Adipocyte (in vitro differentiated cells): ENCODE measurements at regions not wholly inside any gene's neighbourhood (a gene's known extent, or its start where the extent isn't known, plus 50 kb on each side); places are given as distances from the start of the nearest gene placed in this dataset.
"Not testable (repeated sequence)": the region's sequence is repeated elsewhere in the genome, so short reads cannot be mapped to it uniquely, and the experiment has no call there.

Experiments
- DNase-seq: peaks from one replicate; pipeline ENCODE4 v3.0.0-alpha.2; 2015; ENCODE audit warnings: low read depth
- H3K27me3 ChIP-seq: replicated peaks from 2 replicates; pipeline ENCODE4 v1.7.0; 2013; ENCODE audit warnings: mild to moderate bottlenecking, low read length, moderate library complexity; ENCODE audit not compliant: control insufficient read depth, insufficient read depth
- H3K36me3 ChIP-seq: 2 replicates; pipeline ENCODE4 v1.7.0; 2013; ENCODE audit warnings: low read length, mild to moderate bottlenecking, moderate library complexity; ENCODE audit not compliant: control insufficient read depth, insufficient read depth, severe bottlenecking
- H3K4me1 ChIP-seq: 2 replicates; pipeline ENCODE4 v1.7.0; 2013; ENCODE audit warnings: mild to moderate bottlenecking, low read length, moderate library complexity; ENCODE audit not compliant: control insufficient read depth, insufficient read depth
- H3K4me3 ChIP-seq: 2 replicates; pipeline ENCODE4 v1.7.0; 2013; ENCODE audit warnings: mild to moderate bottlenecking, low read length, moderate library complexity
- H3K9ac ChIP-seq: 2 replicates; pipeline ENCODE4 v1.7.0; 2013; ENCODE audit warnings: mild to moderate bottlenecking, low read length, moderate library complexity
- H3K9me3 ChIP-seq: 2 replicates; pipeline ENCODE4 v1.7.0; 2013; ENCODE audit warnings: mild to moderate bottlenecking, low read length, moderate library complexity; ENCODE audit not compliant: control insufficient read depth

GRCh38 chr13:63855457-63856118 lies 2439.9 kb upstream of the PCDH20 start:
- H3K9me3 ChIP-seq, result no peaks in the 10 kb centered on the region
- H3K4me1 ChIP-seq, result no peaks in the 10 kb centered on the region
- H3K36me3 ChIP-seq, result no peaks in the 10 kb centered on the region
- H3K9ac ChIP-seq, result no peak overlapping the region
- H3K4me3 ChIP-seq, result no peak overlapping the region
- DNase-seq, result no peak
- H3K27me3 ChIP-seq, result no peaks in the 10 kb centered on the region

- H3K9ac ChIP-seq, result no peak overlapping the region
- no peaks in the 10 kb centered on the region for H3K9me3 ChIP-seq
- DNase-seq, result no peak
- no peaks in the 10 kb centered on the region for H3K4me1 ChIP-seq
- no peaks in the 10 kb centered on the region for H3K36me3 ChIP-seq
- H3K4me3 ChIP-seq, result no peak overlapping the region
- H3K27me3 ChIP-seq, result no peaks in the 10 kb centered on the region
Measured at GRCh38 chr13:63853816-63854215, 2438.2 kb upstream of the PCDH20 start.

- no peaks in the 10 kb centered on the region for H3K27me3 ChIP-seq
- no peaks in the 10 kb centered on the region for H3K36me3 ChIP-seq
- H3K9me3 ChIP-seq, result no peaks in the 10 kb centered on the region
- DNase-seq, result no peak
- no peak overlapping the region for H3K9ac ChIP-seq
- H3K4me1 ChIP-seq, result no peaks in the 10 kb centered on the region
- H3K4me3 ChIP-seq, result no peak overlapping the region
Measured at GRCh38 chr13:63851526-63851925, 2435.9 kb upstream of the PCDH20 start.

GRCh38 chr13:63843766-63844699 lies 2428.4 kb upstream of the PCDH20 start:
- no peak for DNase-seq
- Histone ChIP-seq H3K4me3 (no peak overlapping the region), H3K27me3 (no peaks in the 10 kb centered on the region), H3K9me3 (no peaks in the 10 kb centered on the region), H3K4me1 (no peaks in the 10 kb centered on the region), H3K36me3 (no peaks in the 10 kb centered on the region), H3K9ac (no peak overlapping the region)

GRCh38 chr13:63842102-63842501 lies 2426.5 kb upstream of the PCDH20 start:
- H3K36me3 ChIP-seq, result no peaks in the 10 kb centered on the region
- DNase-seq, result no peak
- no peaks in the 10 kb centered on the region for H3K27me3 ChIP-seq
- no peaks in the 10 kb centered on the region for H3K9me3 ChIP-seq
- H3K9ac ChIP-seq, result no peak overlapping the region
- H3K4me1 ChIP-seq, result no peaks in the 10 kb centered on the region
- no peak overlapping the region for H3K4me3 ChIP-seq

- no peaks in the 10 kb centered on the region for H3K27me3 ChIP-seq
- H3K4me1 ChIP-seq, result no peaks in the 10 kb centered on the region
- no peaks in the 10 kb centered on the region for H3K9me3 ChIP-seq
- no peak overlapping the region for H3K4me3 ChIP-seq
- no peak overlapping the region for H3K9ac ChIP-seq
- no peak for DNase-seq
- H3K36me3 ChIP-seq, result no peaks in the 10 kb centered on the region
Measured at GRCh38 chr13:63840551-63841421, 2425.1 kb upstream of the PCDH20 start.

- no peak overlapping the region for H3K4me3 ChIP-seq
- DNase-seq, result no peak
Measured at GRCh38 chr13:63838366-63839110, 2422.9 kb upstream of the PCDH20 start.

GRCh38 chr13:63837701-63838100 lies 2422.1 kb upstream of the PCDH20 start:
- H3K27me3 ChIP-seq, H3K36me3 ChIP-seq, DNase-seq, H3K9ac ChIP-seq, H3K4me1 ChIP-seq, H3K4me3 ChIP-seq, H3K9me3 ChIP-seq: not testable (repeated sequence)

More at GRCh38 chr13:63838366-63839110, 2422.9 kb upstream of the PCDH20 start:
- no peaks in the 10 kb centered on the region for H3K36me3 ChIP-seq
- H3K4me1 ChIP-seq, result no peaks in the 10 kb centered on the region
- H3K27me3 ChIP-seq, result no peaks in the 10 kb centered on the region
- no peak overlapping the region for H3K9ac ChIP-seq
- no peaks in the 10 kb centered on the region for H3K9me3 ChIP-seq

GRCh38 chr13:63829609-63830008 lies 2414.0 kb upstream of the PCDH20 start:
- H3K4me1 ChIP-seq, H3K36me3 ChIP-seq, H3K27me3 ChIP-seq, DNase-seq, H3K9me3 ChIP-seq, H3K9ac ChIP-seq, H3K4me3 ChIP-seq: not testable (repeated sequence)

- not testable (repeated sequence) for H3K9ac ChIP-seq, H3K27me3 ChIP-seq, H3K9me3 ChIP-seq, DNase-seq, H3K36me3 ChIP-seq, H3K4me3 ChIP-seq, H3K4me1 ChIP-seq
Measured at GRCh38 chr13:63821785-63822184, 2406.1 kb upstream of the PCDH20 start.
